ENCODE measurements at regions not wholly inside any gene's neighbourhood (a gene's known extent, or its start where the extent isn't known, plus 50 kb on each side); places are given as distances from the start of the nearest gene placed in this dataset.

GRCh38 chr6:148035806-148036390 lies 306.7 kb upstream of the SASH1 start:
- TF ChIP-seq, protein P1, sequence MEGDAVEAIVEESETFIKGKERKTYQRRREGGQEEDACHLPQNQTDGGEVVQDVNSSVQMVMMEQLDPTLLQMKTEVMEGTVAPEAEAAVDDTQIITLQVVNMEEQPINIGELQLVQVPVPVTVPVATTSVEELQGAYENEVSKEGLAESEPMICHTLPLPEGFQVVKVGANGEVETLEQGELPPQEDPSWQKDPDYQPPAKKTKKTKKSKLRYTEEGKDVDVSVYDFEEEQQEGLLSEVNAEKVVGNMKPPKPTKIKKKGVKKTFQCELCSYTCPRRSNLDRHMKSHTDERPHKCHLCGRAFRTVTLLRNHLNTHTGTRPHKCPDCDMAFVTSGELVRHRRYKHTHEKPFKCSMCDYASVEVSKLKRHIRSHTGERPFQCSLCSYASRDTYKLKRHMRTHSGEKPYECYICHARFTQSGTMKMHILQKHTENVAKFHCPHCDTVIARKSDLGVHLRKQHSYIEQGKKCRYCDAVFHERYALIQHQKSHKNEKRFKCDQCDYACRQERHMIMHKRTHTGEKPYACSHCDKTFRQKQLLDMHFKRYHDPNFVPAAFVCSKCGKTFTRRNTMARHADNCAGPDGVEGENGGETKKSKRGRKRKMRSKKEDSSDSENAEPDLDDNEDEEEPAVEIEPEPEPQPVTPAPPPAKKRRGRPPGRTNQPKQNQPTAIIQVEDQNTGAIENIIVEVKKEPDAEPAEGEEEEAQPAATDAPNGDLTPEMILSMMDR (conservative IDR thresholded peaks at IDR 0.05 in 1 of 2, IDR thresholded peaks at IDR 0.05 in 1 of 2; ENCODE audit: extremely low read depth in 1 of 2, insufficient read depth in 1 of 2, low read depth in 1 of 2, low read length in 2 of 2) = no peak
- no peak for TF ChIP-seq EZH2 (IDR thresholded peaks at IDR 0.05; ENCODE audit: borderline replicate concordance, low read length)

All from mammary epithelial cell (primary cell).